NCI-H460 (cell line): ENCODE measurements at regions not wholly inside any gene's neighbourhood (a gene's known extent, or its start where the extent isn't known, plus 50 kb on each side); places are given as distances from the start of the nearest gene placed in this dataset.
"Not testable (repeated sequence)": the region's sequence is repeated elsewhere in the genome, so short reads cannot be mapped to it uniquely, and the experiment has no call there.

ENCODE experiments used
- DNase-seq: peaks from one replicate; pipeline ENCODE4 v3.0.0-alpha.2; 2016; ENCODE audit warnings: low read depth; ENCODE audit errors: extremely low read depth

- DNase-seq = no peak
Measured at GRCh38 chr10:16231176-16231575, 205.6 kb upstream of the PTER start.

- no peak for DNase-seq
Measured at GRCh38 chr10:16231734-16232435, 204.9 kb upstream of the PTER start.

- DNase-seq = no peak
Measured at GRCh38 chr10:16232441-16232840, 204.4 kb upstream of the PTER start.

GRCh38 chr10:16234916-16235315, 201.9 kb upstream of the PTER start:
- no peak for DNase-seq

- DNase-seq = no peak
Measured at GRCh38 chr10:16242446-16242845, 194.4 kb upstream of the PTER start.

GRCh38 chr10:16242859-16243613, 193.8 kb upstream of the PTER start:
- DNase-seq = no peak

GRCh38 chr10:16250136-16250535, 186.7 kb upstream of the PTER start:
- not testable (repeated sequence) for DNase-seq

- DNase-seq = no peak
Measured at GRCh38 chr10:16256336-16256735, 180.5 kb upstream of the PTER start.

GRCh38 chr10:16258291-16259040, 178.3 kb upstream of the PTER start:
- DNase-seq = no peak

- no peak for DNase-seq
Measured at GRCh38 chr10:16259726-16260125, 177.1 kb upstream of the PTER start.

- DNase-seq = no peak
Measured at GRCh38 chr10:16260388-16260787, 176.4 kb upstream of the PTER start.

- no peak for DNase-seq
Measured at GRCh38 chr10:16271571-16271970, 165.2 kb upstream of the PTER start.

- no peak for DNase-seq
Measured at GRCh38 chr10:16274911-16275310, 161.9 kb upstream of the PTER start.

- DNase-seq = no peak
Measured at GRCh38 chr10:16280595-16280994, 156.2 kb upstream of the PTER start.

- DNase-seq = no peak
Measured at GRCh38 chr10:16292366-16292765, 144.4 kb upstream of the PTER start.

GRCh38 chr10:16297069-16297468, 139.7 kb upstream of the PTER start:
- DNase-seq = no peak

- DNase-seq = no peak
Measured at GRCh38 chr10:16297642-16298041, 139.2 kb upstream of the PTER start.

- no peak for DNase-seq
Measured at GRCh38 chr10:16304311-16304710, 132.5 kb upstream of the PTER start.

GRCh38 chr10:16310440-16310839, 126.4 kb upstream of the PTER start:
- no peak for DNase-seq

- no peak for DNase-seq
Measured at GRCh38 chr10:16314259-16314658, 122.6 kb upstream of the PTER start.

- DNase-seq = no peak
Measured at GRCh38 chr10:16316733-16317390, 119.9 kb upstream of the PTER start.
